HFFc6 (cell line): ENCODE measurements at regions not wholly inside any gene's neighbourhood (a gene's known extent, or its start where the extent isn't known, plus 50 kb on each side); places are given as distances from the start of the nearest gene placed in this dataset.

Experiments
- DNase-seq: peaks from one replicate; pipeline ENCODE4 v3.0.0-alpha.2; 2018
- H3K27ac Mint-ChIP-seq: 2 replicates; pipeline ENCODE4 v1.8.0; 2020; ENCODE audit warnings: mild to moderate bottlenecking, mixed read lengths
- H3K27me3 Mint-ChIP-seq: 2 replicates; pipeline ENCODE4 v1.8.0; 2021; ENCODE audit warnings: mild to moderate bottlenecking, moderate library complexity, mixed read lengths; ENCODE audit not compliant: insufficient read depth
- H3K36me3 Mint-ChIP-seq: 2 replicates; pipeline ENCODE4 v1.8.0; 2021; ENCODE audit warnings: low read depth, mixed read lengths
- H3K4me1 Mint-ChIP-seq: 2 replicates; pipeline ENCODE4 v1.8.0; 2020; ENCODE audit warnings: low read depth, mixed read lengths
- H3K4me3 Mint-ChIP-seq: 2 replicates; pipeline ENCODE4 v1.8.0; 2020; ENCODE audit warnings: mild to moderate bottlenecking, moderate library complexity, mixed read lengths
- H3K9me3 Mint-ChIP-seq: 2 replicates; pipeline ENCODE4 v1.8.0; 2020; ENCODE audit warnings: mild to moderate bottlenecking, mixed read lengths
- CTCF ChIP-seq: fragments of 200-600 bp; sonication (generic); IDR thresholded peaks from 2 replicates; pipeline ENCODE4 v1.5.0; 2021; ENCODE audit warnings: antibody characterized with exemption, mild to moderate bottlenecking

DNA sequence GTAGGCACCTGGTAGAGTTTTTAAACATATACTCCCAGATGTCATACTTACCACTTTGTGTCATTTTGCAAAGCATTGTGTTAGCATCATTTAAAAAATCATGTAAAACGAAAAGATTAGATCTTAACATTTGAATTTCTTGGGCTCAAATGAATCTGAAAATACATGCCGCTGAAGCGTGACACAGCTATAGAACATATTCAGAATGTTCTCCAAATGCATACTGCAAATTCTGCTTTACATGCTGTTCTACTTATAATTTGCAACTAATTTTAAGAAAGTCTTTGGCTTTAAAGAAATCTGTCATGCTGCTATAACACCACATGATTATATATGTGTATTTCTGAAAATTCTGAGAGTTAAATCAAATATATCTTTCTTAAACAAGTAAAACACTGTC is 109.2 kb upstream of the CAV2 start:
- H3K27ac Mint-ChIP-seq = no peak overlapping the region
- H3K4me3 Mint-ChIP-seq = no peak overlapping the region
- DNase-seq = no peak
- no peaks in the 10 kb centered on the region for H3K36me3 Mint-ChIP-seq
- TF ChIP-seq CTCF = no peak
- peaks cover 25% of the 10 kb centered on the region for H3K4me1 Mint-ChIP-seq
- no peaks in the 10 kb centered on the region for H3K9me3 Mint-ChIP-seq
- H3K27me3 Mint-ChIP-seq = no peaks in the 10 kb centered on the region; the same call in 1 of the 2 replicates

GRCh38 chr7:116392806-116393205 is 106.7 kb upstream of the CAV2 start:
- no peak for TF ChIP-seq CTCF
- Mint-ChIP-seq H3K36me3 (peaks cover 4% of the 10 kb centered on the region; the same call in 1 of the 2 replicates), H3K27me3 (no peaks in the 10 kb centered on the region; the same call in 1 of the 2 replicates), H3K9me3 (0 out of 2 replicates have a peak, but pooled peaks cover under 1% of the 10 kb centered on the region), H3K4me3 (no peak overlapping the region), H3K27ac (0 out of 2 replicates have a peak overlapping the region, but pooled peaks have one; percentile 3), H3K4me1 (peaks cover 36% of the 10 kb centered on the region)
- DNase-seq = no peak

GRCh38 chr7:116393654-116394053 is 105.9 kb upstream of the CAV2 start:
- Mint-ChIP-seq H3K4me1 (peaks cover 36% of the 10 kb centered on the region), H3K36me3 (peaks cover 11% of the 10 kb centered on the region; the same call in 1 of the 2 replicates), H3K27me3 (no peaks in the 10 kb centered on the region; the same call in 1 of the 2 replicates), H3K27ac (no peak overlapping the region), H3K4me3 (no peak overlapping the region), H3K9me3 (peaks cover 7% of the 10 kb centered on the region; the same call in 1 of the 2 replicates)
- no peak for DNase-seq
- no peak for TF ChIP-seq CTCF

DNA sequence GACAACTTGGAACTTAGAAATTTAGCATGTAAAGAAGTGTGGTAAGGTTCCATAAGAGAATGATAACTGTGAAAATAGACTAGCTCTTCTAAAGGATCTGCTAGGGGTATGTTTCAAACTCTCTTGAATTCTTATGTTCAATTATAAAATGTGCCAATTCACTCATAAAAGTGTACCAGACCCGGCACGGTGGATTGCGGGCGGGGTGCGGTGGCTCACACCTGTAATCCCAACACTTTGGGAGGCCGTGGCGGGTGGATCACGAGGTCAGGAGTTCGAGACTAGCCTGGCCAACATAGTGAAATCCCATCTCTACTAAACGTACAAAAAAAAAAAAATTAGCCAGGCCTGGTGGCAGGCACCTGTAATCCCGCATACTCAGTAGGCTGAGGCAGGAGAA is 105.4 kb upstream of the CAV2 start:
- Mint-ChIP-seq H3K9me3 (peaks cover 7% of the 10 kb centered on the region; the same call in 1 of the 2 replicates), H3K4me1 (peaks cover 41% of the 10 kb centered on the region), H3K4me3 (no peak overlapping the region), H3K27ac (0 out of 2 replicates have a peak overlapping the region, but pooled peaks have one; percentile 6), H3K36me3 (peaks cover 11% of the 10 kb centered on the region; the same call in 1 of the 2 replicates), H3K27me3 (no peaks in the 10 kb centered on the region; the same call in 1 of the 2 replicates)
- no peak for DNase-seq
- TF ChIP-seq CTCF = no peak

DNA sequence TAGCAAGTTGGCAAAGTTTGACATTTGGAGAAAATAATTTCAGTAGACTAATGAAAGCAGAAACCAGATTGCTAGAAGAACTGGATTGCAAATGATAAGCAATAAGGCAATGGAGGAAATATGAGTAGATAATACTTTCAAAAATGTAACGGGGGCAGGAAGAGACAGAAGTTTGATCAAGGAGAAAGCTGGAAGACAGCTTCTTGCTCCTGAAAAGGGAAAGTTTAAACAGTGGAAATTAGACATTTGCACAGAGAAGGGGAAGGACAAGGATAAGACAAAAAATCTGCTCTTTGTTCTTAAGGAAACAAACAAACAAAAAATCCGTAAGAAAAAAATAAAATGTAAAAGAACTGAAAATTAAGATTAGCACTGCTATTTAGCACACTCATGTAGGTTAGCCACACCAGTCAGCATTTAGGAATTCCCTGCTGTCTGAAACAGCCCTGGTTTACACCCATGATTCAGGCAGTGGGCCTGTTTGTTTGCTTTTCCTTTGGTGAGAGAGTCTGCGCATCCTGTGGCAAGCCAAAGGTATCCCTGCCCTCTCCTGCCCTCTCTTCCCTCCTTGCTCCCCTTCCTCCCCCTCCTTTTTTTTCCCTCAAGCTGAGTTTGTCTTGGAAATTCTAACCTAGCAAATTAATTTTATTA is 104.3 kb upstream of the CAV2 start:
- TF ChIP-seq CTCF = no peak
- Mint-ChIP-seq H3K4me1 (peaks cover 52% of the 10 kb centered on the region), H3K9me3 (peaks cover 7% of the 10 kb centered on the region; the same call in 1 of the 2 replicates), H3K36me3 (peaks cover 11% of the 10 kb centered on the region; the same call in 1 of the 2 replicates), H3K27me3 (no peaks in the 10 kb centered on the region), H3K27ac (peak overlapping the region; percentile 83), H3K4me3 (peak overlapping the region; percentile 65)
- peak; percentile 88 for DNase-seq
